Trophoblast cell (in vitro differentiated cells and primary cell): ENCODE measurements at regions not wholly inside any gene's neighbourhood (a gene's known extent, or its start where the extent isn't known, plus 50 kb on each side); places are given as distances from the start of the nearest gene placed in this dataset.

Experiments
- DNase-seq, 2 donors: peaks; one replicate each; pipeline ENCODE4 v3.0.0-alpha.2; 2016
- H2AFZ ChIP-seq: 2 replicates; pipeline ENCODE4 v1.6.1; 2013; ENCODE audit warnings: low read length, moderate library complexity, mild to moderate bottlenecking; ENCODE audit not compliant: insufficient read depth, poor library complexity
- H2AK5ac ChIP-seq: 2 replicates; pipeline ENCODE4 v1.6.1; 2013; ENCODE audit warnings: mild to moderate bottlenecking, low read length
- H2BK120ac ChIP-seq: 2 replicates; pipeline ENCODE4 v1.6.1; 2013; ENCODE audit warnings: low read length, mild to moderate bottlenecking, moderate library complexity; ENCODE audit not compliant: insufficient read depth, poor library complexity
- H2BK12ac ChIP-seq: 2 replicates; pipeline ENCODE4 v1.6.1; 2013; ENCODE audit warnings: mild to moderate bottlenecking, low read length, moderate library complexity
- H2BK5ac ChIP-seq: 2 replicates; pipeline ENCODE4 v1.6.1; 2013; ENCODE audit warnings: low read length, low read depth, moderate library complexity, mild to moderate bottlenecking; ENCODE audit not compliant: poor library complexity
- H3K14ac ChIP-seq: 2 replicates; pipeline ENCODE4 v1.6.1; 2013; ENCODE audit warnings: mild to moderate bottlenecking, low read length
- H3K18ac ChIP-seq: 2 replicates; pipeline ENCODE4 v1.6.1; 2013; ENCODE audit warnings: mild to moderate bottlenecking, low read length
- H3K23ac ChIP-seq: 2 replicates; pipeline ENCODE4 v1.6.1; 2013; ENCODE audit warnings: low read length
- H3K27ac ChIP-seq: 2 replicates; pipeline ENCODE4 v1.5.1; 2013; ENCODE audit warnings: low read depth, mild to moderate bottlenecking, inconsistent platforms, low read length, moderate library complexity
- H3K27me3 ChIP-seq: 2 replicates; pipeline ENCODE4 v1.6.1; 2013; ENCODE audit warnings: inconsistent platforms, mild to moderate bottlenecking, low read length, moderate library complexity; ENCODE audit not compliant: insufficient read depth
- H3K36me3 ChIP-seq, 2 experiments: 1 replicate in 1 of 2; 2 replicates in 1 of 2; pipeline ENCODE4 v1.6.1; 2013; ENCODE audit warnings: low read length in 2 of 2, mild to moderate bottlenecking in 2 of 2, moderate library complexity in 1 of 2; ENCODE audit not compliant: insufficient read depth in 2 of 2, control insufficient read depth in 1 of 2
- H3K4ac ChIP-seq: 2 replicates; pipeline ENCODE4 v1.6.1; 2013; ENCODE audit warnings: low read depth, mild to moderate bottlenecking, low read length, moderate library complexity
- H3K4me1 ChIP-seq, 2 experiments: 1 replicate in 1 of 2; 2 replicates in 1 of 2; pipeline ENCODE4 v1.6.1; 2013; ENCODE audit warnings: low read length in 2 of 2, mild to moderate bottlenecking in 2 of 2, moderate library complexity in 1 of 2; ENCODE audit not compliant: insufficient read depth in 2 of 2, control insufficient read depth in 1 of 2
- H3K4me2 ChIP-seq: 2 replicates; pipeline ENCODE4 v1.6.1; 2013; ENCODE audit warnings: inconsistent platforms, mild to moderate bottlenecking, low read length, moderate library complexity
- H3K4me3 ChIP-seq: 2 replicates; pipeline ENCODE4 v1.5.1; 2013; ENCODE audit warnings: mild to moderate bottlenecking, low read depth, low read length, inconsistent platforms
- H3K79me1 ChIP-seq: one replicate; pipeline ENCODE4 v1.6.1; 2013; ENCODE audit warnings: low read length
- H3K79me2 ChIP-seq: 2 replicates; pipeline ENCODE4 v1.6.1; 2013; ENCODE audit warnings: low read length, mild to moderate bottlenecking; ENCODE audit not compliant: control insufficient read depth, insufficient read depth, poor library complexity
- H3K9ac ChIP-seq: 2 replicates; pipeline ENCODE4 v1.6.1; 2013; ENCODE audit warnings: mild to moderate bottlenecking, low read length
- H3K9me3 ChIP-seq: 2 replicates; pipeline ENCODE4 v1.6.1; 2013; ENCODE audit warnings: low read depth, mild to moderate bottlenecking, control low read depth, inconsistent platforms, low read length; ENCODE audit not compliant: insufficient read depth
- H4K12ac ChIP-seq: 2 replicates; pipeline ENCODE4 v1.6.1; 2013; ENCODE audit warnings: low read depth, mild to moderate bottlenecking, low read length, moderate library complexity
- H4K8ac ChIP-seq: 2 replicates; pipeline ENCODE4 v1.6.1; 2013; ENCODE audit warnings: low read depth, mild to moderate bottlenecking, low read length, moderate library complexity
- H4K91ac ChIP-seq: one replicate; pipeline ENCODE4 v1.6.1; 2013; ENCODE audit warnings: low read depth, mild to moderate bottlenecking, low read length, moderate library complexity
- WGBS: extraction: QIAGEN DNeasy Blood & Tissue Kit; methylation state at CpG from one replicate; pipeline ENCODE4 v1.1.7; 2013; ENCODE audit warnings: missing lambda C conversion rate; ENCODE audit not compliant: insufficient read length, insufficient coverage; ENCODE audit errors: extremely low coverage; 5-methylcytosine and 5-hydroxymethylcytosine counted together

DNA sequence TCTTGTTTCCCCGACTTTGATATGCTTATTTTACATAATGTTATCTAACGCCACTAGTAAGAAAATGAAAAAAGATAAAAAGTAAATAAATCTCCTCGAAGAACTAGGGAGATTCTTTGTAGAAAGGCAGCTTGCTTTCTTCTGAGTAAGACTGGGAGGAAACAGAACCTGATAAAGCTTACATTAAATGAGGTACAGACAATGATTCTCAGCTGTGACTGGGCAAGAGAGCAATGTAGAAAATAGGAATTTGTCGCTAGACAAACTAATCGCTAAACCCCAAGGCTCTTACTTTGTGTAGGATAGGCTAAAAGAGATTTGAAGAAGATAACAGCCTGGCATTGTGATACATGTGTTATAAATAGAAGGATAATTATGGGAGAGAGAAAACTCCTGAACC lies 919.0 kb upstream of the ALCAM start:
- Histone ChIP-seq H3K9ac (no peak overlapping the region), H2AK5ac (no peak overlapping the region), H3K27me3 (no peaks in the 10 kb centered on the region), H3K27ac (no peak overlapping the region), H3K18ac (no peak overlapping the region), H3K14ac (no peak overlapping the region), H3K79me1 (no peaks in the 10 kb centered on the region), H4K12ac (no peak overlapping the region), H3K4me1 (no peaks in the 10 kb centered on the region), H3K36me3 (no peaks in the 10 kb centered on the region), H3K4me2 (no peak overlapping the region), H3K4ac (no peak overlapping the region), H2BK12ac (no peak overlapping the region), H3K9me3 (no peaks in the 10 kb centered on the region), H2BK5ac (no peak overlapping the region), H3K23ac (no peak overlapping the region), H3K79me2 (no peaks in the 10 kb centered on the region), H3K4me3 (no peak overlapping the region), H4K91ac (no peak overlapping the region), H2AFZ (no peak overlapping the region), H4K8ac (no peak overlapping the region), H2BK120ac (no peak overlapping the region)
- DNase-seq = no peak
- no CpG with 5 or more reads among the region's 5 CpGs for WGBS

DNA sequence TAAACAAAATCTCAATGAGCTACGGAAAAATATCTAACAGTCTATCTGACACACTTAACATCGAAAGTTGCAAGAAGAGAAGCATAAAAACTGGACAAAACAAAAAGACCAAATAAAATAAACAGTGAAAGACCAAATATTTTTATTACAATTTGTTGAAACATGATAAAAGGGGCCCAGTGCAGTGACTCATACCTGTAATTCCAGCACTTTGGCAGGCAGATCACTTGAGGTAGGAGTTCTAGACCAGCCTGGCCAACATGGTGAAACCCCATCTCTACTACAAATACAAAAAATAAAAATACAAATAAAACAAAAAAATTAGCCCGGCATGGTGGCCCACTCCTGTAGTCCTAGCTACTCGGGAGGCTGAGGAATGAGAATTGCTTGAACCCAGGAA lies 914.0 kb upstream of the ALCAM start:
- Histone ChIP-seq H3K27ac (no peak overlapping the region), H2BK12ac (no peak overlapping the region), H3K9ac (no peak overlapping the region), H3K79me1 (no peaks in the 10 kb centered on the region), H3K36me3 (no peaks in the 10 kb centered on the region), H3K18ac (no peak overlapping the region), H3K9me3 (no peaks in the 10 kb centered on the region), H2AK5ac (no peak overlapping the region), H3K14ac (no peak overlapping the region), H2AFZ (no peak overlapping the region), H3K4me1 (no peaks in the 10 kb centered on the region), H2BK5ac (no peak overlapping the region), H3K4me2 (no peak overlapping the region), H3K4me3 (no peak overlapping the region), H4K8ac (no peak overlapping the region), H3K79me2 (no peaks in the 10 kb centered on the region), H3K23ac (no peak overlapping the region), H4K12ac (no peak overlapping the region), H2BK120ac (no peak overlapping the region), H4K91ac (no peak overlapping the region), H3K27me3 (no peaks in the 10 kb centered on the region), H3K4ac (no peak overlapping the region)
- DNase-seq = no peak
- no CpG with 5 or more reads among the region's 4 CpGs for WGBS

DNA sequence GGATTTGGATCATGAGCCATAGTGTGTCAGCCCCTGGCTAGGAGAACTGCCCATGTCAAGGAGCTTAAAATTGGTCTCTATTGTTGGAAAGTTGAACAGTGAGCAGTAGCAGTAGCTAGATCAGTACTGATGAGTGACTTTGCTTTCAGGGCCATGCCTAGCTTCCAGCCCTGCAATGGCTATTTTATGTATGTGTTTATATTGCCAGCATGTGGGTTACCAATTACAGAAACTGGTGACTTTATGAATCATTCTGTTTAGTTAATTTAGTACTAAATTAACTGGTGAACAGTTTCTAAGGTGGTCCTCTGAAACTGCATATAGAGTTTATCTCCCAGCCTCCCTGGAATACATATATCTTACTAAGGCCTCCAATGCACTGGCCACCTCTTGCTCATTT lies 908.1 kb upstream of the ALCAM start:
- H3K79me1 ChIP-seq = peaks cover 3% of the 10 kb centered on the region
- no peaks in the 10 kb centered on the region for H3K27me3 ChIP-seq
- H3K14ac ChIP-seq = no peak overlapping the region
- no peak overlapping the region for H2BK12ac ChIP-seq
- no peak overlapping the region for H4K12ac ChIP-seq
- H3K79me2 ChIP-seq = no peaks in the 10 kb centered on the region
- peaks cover 5 to 8% of the 10 kb centered on the region in 2 experiments for H3K4me1 ChIP-seq
- no peak overlapping the region for H3K4me2 ChIP-seq
- H2AFZ ChIP-seq = no peak overlapping the region
- H3K36me3 ChIP-seq = no peaks in the 10 kb centered on the region
- H4K8ac ChIP-seq = no peak overlapping the region
- H3K27ac ChIP-seq = no peak overlapping the region
- no peak overlapping the region for H3K9ac ChIP-seq
- H3K9me3 ChIP-seq = no peaks in the 10 kb centered on the region
- H2BK120ac ChIP-seq = no peak overlapping the region
- H2AK5ac ChIP-seq = no peak overlapping the region
- H3K4ac ChIP-seq = no peak overlapping the region
- no peak overlapping the region for H4K91ac ChIP-seq
- DNase-seq = no peak
- H3K18ac ChIP-seq = no peak overlapping the region
- H3K4me3 ChIP-seq = no peak overlapping the region
- no peak overlapping the region for H3K23ac ChIP-seq
- no peak overlapping the region for H2BK5ac ChIP-seq

- peak overlapping the region; percentile 73 for H2BK5ac ChIP-seq
- H3K14ac ChIP-seq = peak overlapping the region; percentile 66
- H2BK12ac ChIP-seq = peak overlapping the region; percentile 64
- no CpG with 5 or more reads among the region's 1 CpG for WGBS
- no peak overlapping the region for H3K4me3 ChIP-seq
- no peak overlapping the region for H3K4ac ChIP-seq
- H3K27ac ChIP-seq = peak overlapping the region; percentile 64
- peak overlapping the region; percentile 80 for H2BK120ac ChIP-seq
- H4K12ac ChIP-seq = no peak overlapping the region
- peak overlapping the region; percentile 37 for H4K91ac ChIP-seq
- no peaks in the 10 kb centered on the region for H3K27me3 ChIP-seq
- H3K23ac ChIP-seq = no peak overlapping the region
- no peak overlapping the region for H3K9ac ChIP-seq
- H3K4me1 ChIP-seq = peaks cover 5 to 8% of the 10 kb centered on the region in 2 experiments
- H2AK5ac ChIP-seq = no peak overlapping the region
- H3K9me3 ChIP-seq = no peaks in the 10 kb centered on the region
- H3K18ac ChIP-seq = no peak overlapping the region
- peak overlapping the region; percentile 60 for H4K8ac ChIP-seq
- DNase-seq = peak; percentile 22 to 53
- no peaks in the 10 kb centered on the region for H3K36me3 ChIP-seq
- peak overlapping the region; percentile 41 for H2AFZ ChIP-seq
- no peaks in the 10 kb centered on the region for H3K79me2 ChIP-seq
- peaks cover 3% of the 10 kb centered on the region for H3K79me1 ChIP-seq
- peak overlapping the region; percentile 36 for H3K4me2 ChIP-seq
Measured at GRCh38 chr3:104460477-104461406, 906.0 kb upstream of the ALCAM start.
